ENCODE measurements at regions not wholly inside any gene's neighbourhood (a gene's known extent, or its start where the extent isn't known, plus 50 kb on each side); places are given as distances from the start of the nearest gene placed in this dataset.

GRCh38 chr7:149696280-149696679 is 77.1 kb downstream of the ZNF467 start:
- H3K4me3 Mint-ChIP-seq = no peak overlapping the region
- intact Hi-C loops (cut with micrococcal nuclease) = no loop called here
- no peaks in the 10 kb centered on the region for H4K20me1 ChIP-seq (ENCODE audit: control insufficient read depth, insufficient read depth, low read length, poor library complexity, severe bottlenecking)
- H3K4me1 ChIP-seq (ENCODE audit: control insufficient read depth in 2 of 2, insufficient read depth in 2 of 2, low read length in 2 of 2) = peaks cover 0 to 6% of the 10 kb centered on the region in 2 donors
- no peaks in the 10 kb centered on the region for H3K79me2 ChIP-seq (ENCODE audit: control insufficient read depth, insufficient read depth, low read length)
- H3K27ac ChIP-seq (ENCODE audit: low read length in 2 of 2) = no peak overlapping the region
- peaks cover 3% of the 10 kb centered on the region for H3K9me3 Mint-ChIP-seq (ENCODE audit: insufficient read depth)
- no peak overlapping the region for H3K27ac Mint-ChIP-seq
- CTCF ChIA-PET = no interaction called here
- DNase-seq (no peak), ATAC-seq (ENCODE audit: low read depth) (no peak)
- H3K4me1 Mint-ChIP-seq = no peaks in the 10 kb centered on the region
- peaks cover 28% of the 10 kb centered on the region for H3K27me3 Mint-ChIP-seq
- peaks cover 0 to 18% (median 3%) of the 10 kb centered on the region in 3 donors for H3K9me3 ChIP-seq (ENCODE audit: control extremely low read depth in 1 of 3, control insufficient read depth in 2 of 3, insufficient read depth in 1 of 3, low read length in 2 of 3)
- H3K27me3 ChIP-seq (replicated peaks in 1 of 4; ENCODE audit: control extremely low read depth in 1 of 4, control insufficient read depth in 3 of 4, insufficient read depth in 4 of 4, low read length in 3 of 4) = peaks cover 0 to 17% (median 5%) of the 10 kb centered on the region in 4 experiments
- no peak overlapping the region for H2AFZ ChIP-seq (ENCODE audit: insufficient read depth, low read depth, low read length, poor library complexity, severe bottlenecking)
- 87% methylated on average over 3 of the region's 3 CpGs for WGBS (ENCODE audit: insufficient coverage)
- POLR2A ChIA-PET = no interaction called here
- no peak overlapping the region for H3K9ac ChIP-seq (ENCODE audit: low read length)
- H3K36me3 ChIP-seq (replicated peaks in 1 of 2; ENCODE audit: control extremely low read depth in 1 of 2, control insufficient read depth in 1 of 2, extremely low read depth in 1 of 2, insufficient read depth in 2 of 2, low read length in 1 of 2) = no peaks in the 10 kb centered on the region
- no peak overlapping the region for H3K4me3 ChIP-seq (ENCODE audit: control extremely low read depth in 1 of 5, extremely low read depth in 1 of 5, insufficient read depth in 1 of 5, low read depth in 2 of 5, low read length in 4 of 5)
- TF ChIP-seq EZH2 (IDR thresholded peaks at IDR 0.05; ENCODE audit: borderline replicate concordance, insufficient read depth, low read depth, low read length, poor library complexity, severe bottlenecking) (no peak), CTCF (IDR thresholded peaks at IDR 0.05) (no peak)
- no peak overlapping the region for H3K4me2 ChIP-seq (replicated peaks; ENCODE audit: low read depth, low read length, poor library complexity, severe bottlenecking)

- Histone ChIP-seq H2AFZ (ENCODE audit: insufficient read depth, low read depth, low read length, poor library complexity, severe bottlenecking) (no peak overlapping the region), H3K27ac (ENCODE audit: low read length in 2 of 2) (no peak overlapping the region), H4K20me1 (ENCODE audit: control insufficient read depth, insufficient read depth, low read length, poor library complexity, severe bottlenecking) (no peaks in the 10 kb centered on the region), H3K27me3 (replicated peaks in 1 of 4; ENCODE audit: control extremely low read depth in 1 of 4, control insufficient read depth in 3 of 4, insufficient read depth in 4 of 4, low read length in 3 of 4) (peaks cover 0 to 40% (median 30%) of the 10 kb centered on the region in 4 experiments), H3K4me3 (ENCODE audit: control extremely low read depth in 1 of 5, extremely low read depth in 1 of 5, insufficient read depth in 1 of 5, low read depth in 2 of 5, low read length in 4 of 5) (no peak overlapping the region), H3K4me1 (ENCODE audit: control insufficient read depth in 2 of 2, insufficient read depth in 2 of 2, low read length in 2 of 2) (peaks cover 0 to 6% of the 10 kb centered on the region in 2 donors), H3K9ac (ENCODE audit: low read length) (no peak overlapping the region), H3K79me2 (ENCODE audit: control insufficient read depth, insufficient read depth, low read length) (no peaks in the 10 kb centered on the region), H3K36me3 (replicated peaks in 1 of 2; ENCODE audit: control extremely low read depth in 1 of 2, control insufficient read depth in 1 of 2, extremely low read depth in 1 of 2, insufficient read depth in 2 of 2, low read length in 1 of 2) (no peaks in the 10 kb centered on the region), H3K9me3 (ENCODE audit: control extremely low read depth in 1 of 3, control insufficient read depth in 2 of 3, insufficient read depth in 1 of 3, low read length in 2 of 3) (peaks cover 0 to 18% (median 6%) of the 10 kb centered on the region in 3 donors), H3K4me2 (replicated peaks; ENCODE audit: low read depth, low read length, poor library complexity, severe bottlenecking) (no peak overlapping the region)
- Mint-ChIP-seq H3K4me1 (no peaks in the 10 kb centered on the region), H3K27me3 (peaks cover 51% of the 10 kb centered on the region), H3K27ac (no peak overlapping the region), H3K9me3 (ENCODE audit: insufficient read depth) (peaks cover 8% of the 10 kb centered on the region), H3K4me3 (no peak overlapping the region)
- TF ChIP-seq EZH2 (IDR thresholded peaks at IDR 0.05; ENCODE audit: borderline replicate concordance, insufficient read depth, low read depth, low read length, poor library complexity, severe bottlenecking) (no peak), CTCF (IDR thresholded peaks at IDR 0.05) (no peak)
- ATAC-seq (ENCODE audit: low read depth) (no peak), DNase-seq (no peak)
- WGBS (ENCODE audit: insufficient coverage) = 28% methylated on average over 43 of the region's 43 CpGs
- ChIA-PET POLR2A (no interaction called here), CTCF (no interaction called here)
- intact Hi-C loops (cut with micrococcal nuclease) = no loop called here
Observed at GRCh38 chr7:149692557-149692982, 80.8 kb downstream of the ZNF467 start.
